ENCODE measurements at regions not wholly inside any gene's neighbourhood (a gene's known extent, or its start where the extent isn't known, plus 50 kb on each side); places are given as distances from the start of the nearest gene placed in this dataset.
A peak's percentile ranks its signal among the peaks of the same experiment; 100 is the strongest.

DNA sequence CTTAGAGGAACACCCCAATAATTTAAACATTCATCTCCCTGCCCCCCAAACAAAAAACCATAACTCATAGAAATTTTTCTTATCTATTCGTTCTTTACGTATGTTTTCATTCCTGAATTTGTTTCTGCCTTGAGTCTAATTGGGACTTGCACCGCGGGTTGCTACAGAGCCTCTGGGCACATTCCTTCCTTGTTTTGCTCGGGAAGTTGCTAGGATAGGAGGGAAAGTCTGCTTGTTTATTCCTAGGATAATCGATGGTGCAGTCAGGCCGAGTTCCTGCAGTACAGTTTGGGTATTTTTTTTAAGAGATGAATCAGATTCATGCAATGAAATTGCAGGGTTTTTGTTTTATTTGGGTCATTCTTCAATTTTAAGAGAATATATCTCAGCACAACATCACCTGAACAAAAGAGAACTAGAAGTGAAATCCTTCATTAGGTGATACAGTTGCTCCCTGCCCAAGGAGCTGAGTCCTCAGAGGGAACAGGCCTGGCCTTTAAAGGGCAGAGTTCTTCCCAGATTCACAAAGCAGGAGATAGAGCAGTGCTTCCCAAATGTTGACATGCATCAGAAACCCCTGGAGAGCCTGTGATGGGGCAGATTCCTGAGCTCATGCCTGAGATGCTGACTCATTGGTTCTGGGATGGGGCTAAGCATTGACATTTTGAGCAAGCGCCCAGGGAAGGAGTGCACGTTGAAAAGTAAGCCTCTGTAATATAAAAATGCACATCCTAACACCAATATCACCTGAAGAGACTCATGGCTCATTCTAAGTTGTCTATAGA is 114.9 kb upstream of the FAM9B start:
- DNase-seq: peak; percentile 88

DNA sequence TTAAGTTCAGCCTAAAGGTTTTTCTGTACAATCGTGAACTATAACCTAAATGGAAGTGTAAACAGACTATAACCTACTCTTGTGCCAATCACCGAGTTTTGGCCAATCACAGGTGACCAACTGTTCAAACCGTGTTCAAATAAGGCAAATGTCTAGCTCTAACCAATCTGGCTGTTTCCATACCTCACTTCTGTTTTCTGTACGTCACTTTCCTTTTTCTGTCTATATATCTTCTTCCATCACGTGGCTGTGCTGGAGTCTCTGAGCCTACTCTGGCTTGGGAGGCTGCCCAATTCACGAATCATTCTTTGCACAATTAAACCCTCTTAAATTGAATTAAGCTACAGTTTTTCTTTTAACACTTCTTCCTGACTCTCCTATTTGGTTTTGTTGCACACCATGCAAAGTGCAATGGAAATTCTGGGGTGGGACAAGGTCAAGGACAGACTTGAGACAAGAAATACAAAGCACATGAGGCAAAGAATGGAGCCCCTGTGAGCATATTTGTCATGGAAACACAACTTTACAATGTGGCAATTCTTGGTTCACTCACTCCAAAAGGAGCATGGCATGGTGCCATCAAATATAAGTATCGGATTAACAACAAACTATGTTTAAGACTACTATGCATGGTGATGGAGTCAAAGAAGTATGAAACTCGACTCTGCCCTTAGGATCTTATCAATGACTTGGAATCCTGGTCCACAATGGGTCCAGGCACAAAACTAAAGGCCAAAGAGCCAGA is 115.7 kb upstream of the FAM9B start:
- DNase-seq: peak; percentile 48

DNA sequence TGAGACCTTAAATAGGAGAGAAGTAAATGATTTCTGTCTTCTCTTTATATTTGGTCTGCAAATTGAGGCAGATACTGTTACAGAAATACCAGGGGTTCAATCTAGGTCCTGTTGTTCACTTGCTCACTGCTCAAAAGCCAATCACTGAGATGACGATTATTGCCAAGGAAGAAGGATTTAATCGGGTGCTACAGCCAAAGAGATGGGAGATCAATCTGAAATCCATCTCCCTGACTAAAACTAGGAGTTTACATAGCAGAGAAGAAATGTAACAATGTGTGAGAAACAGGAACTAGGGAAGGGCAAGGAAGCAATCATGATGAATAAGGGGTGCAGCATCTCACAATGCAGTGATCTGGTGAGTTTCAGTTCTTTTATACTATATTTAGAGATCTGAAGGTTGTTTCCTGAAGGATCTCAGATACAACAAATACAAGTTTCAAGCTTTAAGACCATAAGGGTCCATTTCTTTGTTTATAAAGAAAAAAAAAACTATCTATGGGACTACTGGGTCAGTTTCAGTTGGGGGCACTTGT is 117.9 kb upstream of the FAM9B start:
- no peak for DNase-seq

DNA sequence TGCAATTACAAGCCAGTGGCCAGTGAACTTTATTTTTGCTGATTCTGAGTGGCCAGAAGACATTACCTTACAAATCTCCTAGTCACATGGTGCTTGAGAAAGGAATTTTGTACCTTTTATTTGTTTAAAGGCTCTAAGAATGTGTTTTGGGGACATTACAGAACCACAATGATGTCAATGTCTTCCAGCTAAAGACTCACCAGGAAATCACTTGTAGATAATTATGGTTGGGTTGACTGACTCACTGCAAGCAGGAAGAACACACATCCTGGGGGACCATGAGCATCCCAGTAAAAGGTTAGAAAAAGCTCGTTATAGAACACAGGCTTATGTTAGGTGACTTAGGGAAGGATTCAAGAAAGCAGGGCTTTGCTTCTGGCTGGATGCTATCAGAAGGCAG is 119.4 kb upstream of the FAM9B start:
- peak; percentile 55 for DNase-seq

DNA sequence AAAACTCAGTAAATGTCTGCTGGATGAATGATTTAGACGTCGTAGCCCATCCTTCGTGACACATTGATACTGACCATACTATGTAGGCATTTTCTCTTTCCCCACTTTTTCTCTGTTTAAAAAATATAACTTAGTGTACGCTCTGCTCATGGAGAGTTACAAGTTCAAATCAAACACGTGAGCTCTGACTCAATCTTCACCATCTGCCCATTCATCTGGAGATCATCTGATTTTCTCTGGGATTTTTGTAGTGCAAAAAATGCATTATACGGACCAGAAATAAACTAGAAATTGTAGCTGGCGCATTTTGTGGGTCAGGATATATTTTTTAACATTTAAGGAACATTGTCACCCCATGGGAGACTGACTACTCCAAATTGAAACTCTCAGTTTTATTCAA is 124.7 kb upstream of the FAM9B start:
- no peak for DNase-seq

DNA sequence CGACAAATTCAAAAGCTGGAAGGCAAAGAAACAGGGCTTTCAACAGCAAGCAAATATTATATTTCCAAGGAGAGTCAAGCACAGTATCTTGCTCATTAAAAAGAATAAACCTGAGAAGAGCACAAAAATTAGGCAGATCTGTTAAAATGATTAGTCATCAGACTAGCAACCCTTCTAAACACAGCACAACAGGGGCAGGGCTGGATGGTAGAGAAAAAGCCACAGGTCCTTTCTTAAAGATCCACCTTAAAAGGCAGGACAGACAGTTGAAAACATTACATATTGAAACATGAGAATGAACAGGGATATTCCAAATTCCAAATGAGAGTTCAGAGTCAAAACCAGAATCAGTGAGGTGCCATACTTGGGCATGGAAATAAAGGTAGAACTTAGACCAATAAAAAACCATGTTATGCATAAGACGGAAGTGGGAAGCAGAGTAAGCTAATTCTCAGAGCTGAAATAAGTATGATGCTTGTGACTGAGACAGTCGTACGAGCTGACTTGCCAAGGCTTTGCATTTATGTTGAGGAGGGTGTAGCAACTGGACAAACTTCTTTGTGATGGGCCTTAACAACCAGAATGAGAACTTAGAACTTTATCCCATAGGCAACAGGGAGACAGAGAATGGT is 126.9 kb upstream of the FAM9B start:
- DNase-seq: no peak

DNA sequence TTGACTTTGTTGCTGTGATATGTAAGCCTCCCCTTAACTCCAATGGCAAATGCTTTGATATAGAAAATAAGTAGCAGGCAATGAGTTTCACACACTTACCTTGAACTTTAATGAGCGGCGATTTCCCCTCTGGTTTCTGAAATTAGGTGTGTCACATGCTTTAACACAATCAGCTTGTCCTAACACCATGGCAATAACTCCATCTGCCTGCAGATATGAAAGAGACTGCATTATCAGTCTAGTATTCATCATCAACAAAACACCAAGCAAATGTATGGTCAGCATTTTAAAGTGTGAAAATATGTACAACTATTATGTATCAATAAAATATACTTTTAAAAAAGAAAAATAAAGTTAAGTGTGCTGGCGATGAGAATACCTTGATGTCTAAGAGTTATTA is 128.8 kb upstream of the FAM9B start:
- no peak for DNase-seq

DNA sequence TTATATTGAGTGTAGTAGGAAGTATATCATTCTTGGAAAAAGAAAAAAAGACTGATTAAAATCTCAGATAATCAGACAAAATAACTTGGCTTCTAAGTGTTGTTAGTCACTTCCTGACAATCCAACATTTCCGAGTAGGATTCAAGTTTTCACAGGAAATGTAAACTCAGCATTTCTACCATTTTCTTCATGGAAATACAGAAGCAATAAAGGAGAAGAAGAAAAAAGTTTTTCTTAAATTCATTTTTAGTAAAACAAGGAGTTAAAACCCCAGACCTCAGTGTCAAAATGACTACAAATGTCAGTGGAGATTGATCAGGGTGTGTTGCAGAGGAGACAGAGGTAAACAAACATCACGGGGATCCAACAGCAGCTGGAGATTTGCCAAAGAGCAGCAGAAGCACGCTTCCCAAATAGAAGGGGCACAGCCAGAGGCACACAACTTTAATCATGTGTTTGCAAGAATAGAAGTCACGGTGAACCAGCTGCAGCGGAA is 129.3 kb upstream of the FAM9B start:
- peak; percentile 32 for DNase-seq

DNA sequence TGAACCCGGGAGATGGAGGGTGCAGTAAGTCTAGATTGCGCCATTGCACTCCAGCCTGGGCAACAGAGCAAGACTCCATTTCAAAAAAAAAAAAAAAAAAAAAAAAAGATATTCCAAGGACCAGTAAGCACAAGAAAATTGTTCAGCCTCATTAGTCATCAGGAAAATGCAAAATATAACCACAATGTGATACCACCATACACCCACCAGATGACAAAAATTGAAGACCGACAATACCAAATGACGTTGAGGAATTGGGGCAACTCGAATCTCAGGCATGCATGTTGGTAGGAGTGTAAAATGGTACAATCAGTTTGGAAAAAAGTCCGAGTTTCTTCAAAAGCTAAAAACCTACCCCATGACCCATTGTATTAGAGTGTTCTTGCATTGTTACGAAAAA is 130.2 kb upstream of the FAM9B start:
- DNase-seq: no peak

DNA sequence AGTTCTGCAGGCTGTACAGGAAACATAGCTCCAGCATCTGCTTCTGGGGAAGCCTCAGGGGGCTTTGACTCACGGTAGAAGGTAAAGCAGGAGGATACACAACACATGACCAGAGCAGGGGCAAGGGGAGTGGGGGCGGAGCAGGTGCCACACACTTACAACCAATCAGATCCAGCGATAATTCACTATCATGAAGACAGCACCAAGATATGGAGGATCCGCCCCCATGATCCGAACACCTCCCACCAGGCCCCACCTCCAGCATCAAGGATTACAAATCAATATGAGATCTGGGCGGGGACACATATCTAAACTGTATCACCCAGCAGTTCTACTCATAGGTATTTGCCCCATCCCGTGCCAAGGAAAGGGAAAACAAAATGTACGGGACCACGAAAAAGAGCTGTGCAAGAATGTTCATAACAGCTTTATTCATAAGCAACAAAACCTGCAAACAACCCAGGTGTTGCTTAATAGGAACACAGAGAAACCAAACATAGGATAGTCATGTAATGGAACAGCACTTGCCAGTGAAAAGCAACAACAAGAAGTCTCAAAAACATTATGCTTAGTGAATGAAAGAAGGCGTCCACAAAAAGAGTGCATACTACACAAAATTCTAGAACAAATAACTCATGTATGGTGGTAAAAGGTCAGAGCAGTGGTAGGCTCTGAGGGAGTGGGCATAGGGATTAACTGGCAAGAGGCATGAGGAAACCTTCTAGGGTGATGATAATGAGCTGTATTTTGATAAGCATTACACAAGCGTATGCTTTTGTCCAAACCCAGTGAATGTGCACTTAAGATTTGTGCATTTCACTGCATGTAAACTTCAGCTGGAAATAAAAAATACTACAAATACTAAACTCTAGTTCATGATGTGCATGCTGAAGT is 130.9 kb upstream of the FAM9B start:
- no peak for DNase-seq

DNA sequence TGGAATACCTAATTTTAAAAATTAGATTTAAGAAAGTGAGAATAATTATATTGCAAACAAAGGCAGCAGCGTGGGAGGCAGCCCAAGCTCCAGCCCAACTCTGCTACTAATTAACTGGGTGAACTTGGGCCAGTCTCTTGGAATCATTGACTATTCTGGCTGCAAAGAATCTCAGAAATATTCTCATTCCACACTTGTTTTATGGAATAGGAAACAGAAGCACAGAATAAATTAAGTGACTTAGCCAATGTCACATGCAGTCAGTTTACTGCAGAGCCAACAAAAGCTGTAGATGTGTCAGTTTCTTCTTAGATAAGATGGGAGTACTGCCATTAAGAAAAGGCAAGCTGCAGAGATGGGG is 132.6 kb upstream of the FAM9B start:
- DNase-seq: no peak

DNA sequence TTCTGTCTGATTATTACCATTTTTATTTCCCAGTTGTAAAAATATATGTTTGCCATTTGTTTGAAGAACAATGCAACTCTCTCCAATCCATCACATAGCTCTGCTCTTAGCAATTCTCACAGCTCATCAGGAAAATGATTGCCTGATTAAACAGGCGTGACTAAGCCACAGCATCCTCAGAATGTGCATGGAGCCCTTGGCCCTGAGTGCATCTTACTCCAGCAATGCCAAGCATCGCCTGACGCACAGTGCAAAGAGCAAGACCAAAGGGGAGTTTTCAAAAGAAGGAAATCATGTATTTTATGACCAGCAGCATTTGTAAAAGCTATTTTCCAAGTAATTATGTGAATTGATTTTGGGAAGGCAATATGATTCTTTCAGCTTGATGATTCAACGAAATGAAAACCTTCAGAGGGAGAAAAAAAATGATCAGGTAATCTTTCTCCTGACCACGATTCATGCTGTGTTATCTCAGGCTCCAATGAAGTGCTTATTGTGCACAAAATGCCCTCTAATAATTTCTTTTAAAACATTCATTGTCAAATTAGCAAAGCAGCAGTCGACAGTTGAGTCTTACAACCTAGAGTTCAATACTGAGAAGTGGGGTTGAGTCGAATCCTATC is 138.0 kb upstream of the FAM9B start:
- DNase-seq: peak; percentile 69

DNA sequence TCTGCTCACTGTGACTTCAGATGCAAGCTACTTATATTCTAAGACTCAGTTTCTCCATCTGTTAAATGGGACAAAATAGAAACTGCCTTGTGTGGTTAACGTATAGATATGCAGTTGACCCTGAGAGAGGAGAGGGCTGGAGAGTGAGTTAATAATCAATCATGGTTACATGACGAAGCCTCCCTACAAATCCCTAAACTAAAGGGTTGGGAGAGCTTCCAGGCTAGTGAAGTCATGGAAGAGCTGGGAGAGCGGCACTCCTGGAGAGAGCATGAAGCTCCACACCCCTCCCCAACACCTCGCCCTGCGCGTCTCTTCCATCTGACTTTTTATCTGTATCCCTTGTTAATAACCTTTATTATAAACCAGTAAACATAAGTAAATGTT is 138.5 kb upstream of the FAM9B start:
- no peak for DNase-seq

DNA sequence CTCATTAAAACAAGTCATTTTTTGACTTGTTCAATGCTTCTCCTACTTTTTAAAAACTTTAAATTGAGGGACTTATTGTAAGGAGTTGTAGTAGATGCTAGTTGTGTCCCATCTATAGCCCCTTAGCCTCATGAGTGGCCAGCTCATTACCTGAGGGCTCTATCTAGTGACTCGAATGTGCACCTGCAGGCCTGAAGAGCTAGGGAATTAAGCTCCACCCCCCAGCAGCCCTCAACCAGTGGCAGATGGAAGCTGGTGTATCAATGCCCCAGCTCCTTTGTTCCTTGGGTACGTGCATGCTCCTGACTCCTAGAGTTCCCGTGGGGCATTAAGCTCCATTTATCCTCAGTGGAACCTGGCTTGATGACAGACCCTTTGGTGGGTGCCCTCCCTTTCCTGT is 146.7 kb upstream of the FAM9B start:
- no peak for DNase-seq

DNA sequence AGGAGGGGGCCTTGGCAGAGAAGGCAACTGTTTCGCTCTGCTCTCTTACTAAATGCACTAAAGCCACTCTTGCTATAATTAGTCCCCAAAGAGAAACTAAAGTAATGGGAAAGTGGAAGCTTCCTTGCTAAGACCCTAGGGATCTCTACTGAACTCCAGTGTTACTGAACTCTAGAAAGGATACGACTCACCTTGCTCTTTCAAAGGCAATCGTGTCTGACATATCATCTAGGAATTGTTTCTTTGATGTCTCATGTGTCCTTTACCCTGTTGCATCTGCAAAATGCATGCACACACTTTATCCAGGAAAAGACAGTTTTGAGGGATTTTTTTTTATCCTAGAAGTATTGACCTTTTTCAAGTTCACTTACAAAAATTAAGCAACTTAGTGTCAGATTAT is 148.1 kb upstream of the FAM9B start:
- peak; percentile 16 for DNase-seq

DNA sequence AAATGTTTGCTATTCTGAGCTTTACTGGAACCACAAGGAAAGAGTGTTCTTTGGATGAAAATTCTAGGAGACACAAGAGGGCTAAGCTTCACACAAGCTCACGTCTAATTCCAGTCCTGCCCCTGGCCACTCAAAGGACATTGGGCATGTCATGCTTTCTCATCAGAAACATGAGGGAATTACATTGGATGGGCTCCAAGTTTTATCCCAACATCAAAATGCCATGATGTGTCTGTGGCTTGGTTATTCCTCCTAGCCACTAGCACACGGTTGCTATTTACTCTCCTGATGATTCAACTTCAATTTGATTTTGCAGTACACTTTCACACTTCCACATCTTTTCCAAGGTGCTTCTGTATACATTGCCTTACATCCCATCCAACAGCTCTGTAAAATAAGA is 149.6 kb upstream of the FAM9B start:
- DNase-seq: no peak

DNA sequence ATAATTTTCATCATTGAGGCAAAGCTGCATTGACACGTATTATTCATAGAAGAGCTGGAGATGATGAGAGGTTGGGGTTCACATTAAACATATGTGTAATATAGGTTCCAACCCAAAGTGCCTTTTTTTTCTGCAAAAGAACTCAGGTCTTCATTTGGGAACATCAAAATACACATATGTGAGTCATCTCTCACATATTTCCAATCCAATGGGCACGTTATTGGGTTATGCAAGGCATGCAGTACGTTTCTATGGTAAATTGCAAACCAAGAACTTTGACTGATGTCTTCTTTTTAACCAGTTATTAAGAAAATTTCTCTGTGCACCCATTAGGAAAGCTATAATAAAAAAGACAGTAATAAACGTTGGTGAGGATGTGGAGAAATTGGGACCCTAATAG is 150.3 kb upstream of the FAM9B start:
- DNase-seq: peak; percentile 12

DNA sequence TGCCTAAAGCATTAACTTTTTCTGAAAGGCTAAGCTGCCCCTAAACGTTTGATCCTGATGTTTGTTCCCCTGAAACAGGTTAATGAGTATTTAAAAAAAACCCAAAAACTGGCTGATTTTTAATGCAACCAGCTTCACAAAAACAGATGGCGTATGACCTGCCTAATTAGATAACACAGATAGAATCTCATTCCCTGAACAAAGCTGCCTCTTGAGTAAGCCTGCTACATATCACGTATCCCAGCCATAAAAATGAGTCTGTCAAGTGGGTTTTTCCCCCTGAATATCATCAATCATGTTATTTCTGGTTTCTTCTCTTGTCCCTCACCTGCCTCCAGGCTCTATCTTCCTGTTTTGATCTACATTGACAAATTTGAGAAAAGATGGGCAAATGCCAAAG is 154.2 kb upstream of the FAM9B start:
- DNase-seq: no peak

DNA sequence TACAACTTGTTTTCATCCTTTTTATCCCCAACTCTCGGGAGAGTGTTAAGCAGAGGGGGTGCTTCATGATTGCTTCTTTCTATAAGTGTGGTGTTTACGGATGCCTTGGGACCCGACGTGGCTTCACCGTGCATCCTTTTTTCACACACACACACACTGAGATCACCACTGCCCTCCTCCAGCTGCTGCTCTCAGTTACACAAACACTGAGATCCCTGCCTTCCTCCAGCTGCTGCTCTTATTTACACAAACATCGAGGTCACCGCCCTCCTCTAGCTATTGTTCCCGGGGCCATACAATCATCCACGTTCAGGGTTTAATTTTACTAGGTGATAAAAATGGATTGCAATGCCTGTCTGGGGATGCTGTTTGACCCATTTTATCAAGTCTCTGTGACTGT is 155.4 kb upstream of the FAM9B start:
- no peak for DNase-seq

DNA sequence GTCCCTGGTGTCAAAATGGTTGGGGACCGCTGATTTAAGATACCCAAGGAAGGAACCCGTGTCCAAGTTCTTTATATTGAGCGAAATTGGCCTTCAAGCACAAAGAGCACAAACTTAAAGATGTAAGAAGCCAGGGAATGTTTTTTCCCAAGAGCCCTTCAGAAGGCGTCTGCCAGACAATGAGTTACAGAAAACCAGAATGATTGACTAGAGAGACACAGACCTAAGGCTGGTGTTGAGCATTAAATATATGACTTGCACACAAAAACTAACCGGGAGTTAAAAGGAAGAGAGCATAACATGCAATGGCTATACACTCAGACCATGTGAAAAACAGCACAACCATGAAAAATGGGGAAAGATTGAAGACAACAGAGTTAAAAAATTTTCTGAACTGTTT is 157.5 kb upstream of the FAM9B start:
- no peak for DNase-seq

DNA sequence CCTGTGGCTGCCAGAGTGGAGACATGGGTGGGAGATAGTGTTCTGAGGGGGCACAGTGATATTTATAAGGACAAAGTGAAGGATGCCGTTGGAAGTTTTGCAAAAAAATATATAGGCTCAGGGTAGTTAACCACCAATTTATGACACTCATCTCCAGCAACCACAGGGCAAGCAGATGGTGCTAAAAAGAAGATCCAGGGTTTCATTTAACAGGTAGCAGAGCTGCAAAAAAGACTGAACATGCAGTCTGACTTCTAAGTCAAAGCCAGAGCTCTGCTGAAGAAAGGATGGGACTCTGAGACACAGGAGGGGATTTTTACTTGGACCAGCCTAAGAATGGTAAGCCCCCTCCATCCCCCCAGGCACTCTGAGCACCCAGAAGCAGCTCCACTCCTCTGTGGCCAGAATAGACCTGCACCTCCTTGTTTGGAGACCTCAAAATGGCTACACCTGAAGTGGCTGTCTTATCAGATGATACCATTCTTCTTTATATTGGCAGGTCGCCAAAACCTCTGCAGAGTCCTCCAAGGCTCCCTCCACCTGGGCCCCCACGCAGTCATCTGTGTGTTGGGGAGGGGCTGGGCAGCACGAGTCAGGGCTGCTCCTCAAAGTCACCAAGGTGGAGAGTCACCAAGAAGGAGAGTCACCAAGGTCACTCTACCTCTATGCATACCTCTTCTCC is 161.4 kb upstream of the FAM9B start:
- no peak for DNase-seq

Data from fibroblast of upper back skin (primary cell).